HepG2 (cell line): ENCODE measurements at regions not wholly inside any gene's neighbourhood (a gene's known extent, or its start where the extent isn't known, plus 50 kb on each side); places are given as distances from the start of the nearest gene placed in this dataset.
"Not testable (repeated sequence)": the region's sequence is repeated elsewhere in the genome, so short reads cannot be mapped to it uniquely, and the experiment has no call there.

ENCODE experiments used
- ATAC-seq: fragments of 200-7000 bp; cut with Tn5 transposase; 3 replicates; pipeline ENCODE4 v1.9.1; 2020; ENCODE audit warnings: mild to moderate bottlenecking, moderate library complexity
- BruUV-seq: library from RNA; stranded (reverse); fragments of 400-500 nt; replicated peaks from 2 replicates; lab custom pipeline; 2021; lab: Mats Ljungman, UMichigan
- CTCF ChIA-PET: fragments of 300-600 bp; formaldehyde crosslinking; extraction: SDS; loops from one replicate; lab custom pipeline; 2021; ENCODE audit warnings: low total read pairs, inconsistent platforms, low intra/inter-chr PET ratio; lab: Yijun Ruan, JAX
- POLR2A ChIA-PET: fragments of 350-600 bp; sonication (Branson Sonifier 250); formaldehyde crosslinking; loops from one replicate; lab custom pipeline; 2020; ENCODE audit warnings: antibody characterized with exemption, inconsistent platforms; lab: Yijun Ruan, JAX
- DNase-seq: peaks from one replicate; pipeline ENCODE4 v3.0.0-alpha.2; 2015; ENCODE audit warnings: low spot score
- FAIRE-seq: peaks from 3 replicates; lab custom pipeline; 2011; peaks lifted over from hg19 to GRCh38; lab: Jason Lieb, UNC
- H2AFZ ChIP-seq: one replicate; pipeline ENCODE4 v1.6.1; 2011; ENCODE audit warnings: low read length, inconsistent platforms
- H3K27ac ChIP-seq: fragments of 300-600 bp; 3 replicates; pipeline ENCODE4 v1.8.0; 2011; ENCODE audit warnings: mixed run types, mild to moderate bottlenecking, mixed read lengths, low read length, inconsistent platforms; ENCODE audit not compliant: insufficient read depth; ENCODE audit errors: extremely low read length
- H3K27me3 ChIP-seq, 2 experiments: fragments of 200-600 bp in 1 of 2; 2 replicates in 1 of 2; 3 replicates in 1 of 2; pipeline versions ENCODE4 v1.6.0 to v1.8.0; 2011; ENCODE audit warnings: low read length in 2 of 2, mild to moderate bottlenecking in 2 of 2, moderate library complexity in 2 of 2, inconsistent platforms in 1 of 2; ENCODE audit not compliant: insufficient read depth in 2 of 2, control insufficient read depth in 1 of 2
- H3K36me3 ChIP-seq, 2 experiments: fragments of 200-600 bp in 1 of 2; replicated peaks in 1 of 2; 2 replicates in 1 of 2; 3 replicates in 1 of 2; pipeline versions ENCODE4 v1.5.1 to v1.8.0; 2011; ENCODE audit warnings: low read length in 2 of 2, inconsistent platforms in 1 of 2; ENCODE audit not compliant: insufficient read depth in 2 of 2, control insufficient read depth in 1 of 2
- H3K4me1 ChIP-seq: 2 replicates; pipeline ENCODE4 v1.5.1; 2012; ENCODE audit warnings: low read length, inconsistent platforms; ENCODE audit not compliant: insufficient read depth
- H3K4me2 ChIP-seq: 2 replicates; pipeline ENCODE4 v1.6.0; 2011; ENCODE audit warnings: low read depth, low read length, inconsistent platforms
- H3K4me3 ChIP-seq, 3 experiments: fragments of 200-600 bp in 1 of 3; sonication (generic), shearing (Covaris generic) in 1 of 3; replicated peaks in 1 of 3; 2 replicates each; pipeline ENCODE4 v1.5.1; 2011 to 2016; ENCODE audit warnings: low read length in 3 of 3, inconsistent platforms in 2 of 3, low read depth in 2 of 3, mild to moderate bottlenecking in 2 of 3, control low read depth in 1 of 3, mixed read lengths in 1 of 3; ENCODE audit not compliant: insufficient read depth in 1 of 3
- H3K79me2 ChIP-seq: one replicate; pipeline ENCODE4 v1.6.1; 2011; ENCODE audit warnings: low read length, inconsistent platforms; ENCODE audit not compliant: insufficient read depth
- H3K9ac ChIP-seq: 2 replicates; pipeline ENCODE4 v1.6.0; 2011; ENCODE audit warnings: mild to moderate bottlenecking, low read depth, low read length, inconsistent platforms; ENCODE audit not compliant: insufficient read depth
- H3K9me3 ChIP-seq: 2 replicates; pipeline ENCODE4 v1.5.1; 2012; ENCODE audit warnings: mild to moderate bottlenecking, low read length
- H4K20me1 ChIP-seq: 2 replicates; pipeline ENCODE4 v1.6.0; 2011; ENCODE audit warnings: inconsistent platforms, mild to moderate bottlenecking, low read length, moderate library complexity; ENCODE audit not compliant: insufficient read depth
- ZNF326 ChIP-seq: sonication (generic); formaldehyde crosslinking; IDR thresholded peaks from 2 replicates; pipeline ENCODE4 v1.4.0; 2020; ENCODE audit warnings: missing genetic modification reagents, borderline replicate concordance
- WGBS: methylation state at CpG from one replicate; pipeline ENCODE4 v1.1.6; 2017; ENCODE audit warnings: low lambda C conversion rate; 5-methylcytosine and 5-hydroxymethylcytosine counted together
- in situ Hi-C: cut with HindIII; loops from 2 replicates; pipeline ENCODE4 v1.10.0; 2017; ENCODE audit warnings: low pct_unique_long_range_greater_than_20kb; ENCODE audit not compliant: extremely low pct_ligation_motif_present
- intact Hi-C: fragments of 100-400 bp; cut with micrococcal nuclease; formaldehyde crosslinking; loops from one replicate; pipeline ENCODE4 v1.10.0; 2022; ENCODE audit not compliant: unreplicated experiment
- small RNA-seq, 3 experiments: library from RNA; depleted of rRNA; stranded (forward); fragments of <200 nt; gene quantifications; one replicate each; pipeline ENCODE3, GENCODE V24; 2012; ENCODE audit warnings: low read depth in 2 of 3, low replicate concordance in 1 of 3; ENCODE audit not compliant: insufficient read length in 3 of 3, insufficient read depth in 2 of 3

DNA sequence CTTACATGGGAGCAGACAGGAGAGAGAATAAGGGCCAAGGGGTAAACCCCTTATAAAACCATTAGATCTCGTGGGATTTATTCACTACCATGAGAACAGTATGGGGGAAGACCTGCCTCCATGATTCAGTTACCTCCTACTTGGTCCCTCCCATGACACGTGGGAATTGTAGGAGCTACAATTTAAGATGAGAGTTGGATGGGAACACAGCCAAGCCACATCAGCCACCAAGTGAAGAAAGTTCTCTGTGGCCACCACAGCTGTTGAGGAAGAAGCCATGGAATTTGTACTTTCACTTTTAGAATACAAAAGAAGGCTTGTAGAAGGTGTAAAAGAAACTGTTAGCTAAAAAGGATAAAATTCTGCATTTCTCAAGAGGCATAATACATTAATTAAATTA lies 67.0 kb upstream of the CXorf51A start:
- ATAC-seq = no peak
- no peak for TF ChIP-seq ZNF326 (CRISPR knock-in tag)
- TF ChIP-seq, all 625 proteins: peak for 0
- Histone ChIP-seq H3K27me3 (no peaks in the 10 kb centered on the region), H3K79me2 (no peaks in the 10 kb centered on the region), H4K20me1 (no peaks in the 10 kb centered on the region), H3K9me3 (peaks cover 53% of the 10 kb centered on the region; the same call in 1 of the 2 replicates), H3K4me3 (no peak overlapping the region), H3K4me2 (no peak overlapping the region), H2AFZ (no peak overlapping the region), H3K27ac (no peak overlapping the region), H3K36me3 (no peaks in the 10 kb centered on the region), H3K9ac (no peak overlapping the region), H3K4me1 (no peaks in the 10 kb centered on the region)
- BruUV-seq = no TSS peak
- in situ Hi-C loops (no loop called here), intact Hi-C loops (no loop called here)
- no peak for FAIRE-seq
- POLR2A ChIA-PET = no interaction called here
- DNase-seq = no peak
- CTCF ChIA-PET = no interaction called here
- 6% methylated on average over 2 of the region's 2 CpGs for WGBS

DNA sequence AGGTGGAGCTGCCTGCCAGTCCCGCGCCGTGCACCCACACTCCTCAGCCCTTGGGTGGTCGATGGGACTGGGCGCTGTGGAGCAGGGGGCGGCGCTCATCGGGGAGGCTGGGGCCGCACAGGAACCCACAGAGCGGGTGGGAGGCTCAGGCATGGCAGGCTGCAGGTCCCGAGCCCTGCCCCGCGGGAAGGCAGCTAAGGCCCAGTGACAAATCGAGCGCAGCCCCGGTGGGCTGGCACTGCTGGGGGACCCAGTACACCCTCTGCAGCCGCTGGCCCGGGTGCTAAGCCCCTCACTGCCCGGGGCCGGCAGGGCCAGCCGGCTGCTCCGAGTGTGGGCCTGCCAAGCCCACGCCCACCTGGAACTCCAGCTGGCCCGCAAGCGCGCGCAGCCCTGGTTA lies 52.3 kb upstream of the CXorf51A start:
- H3K4me3 ChIP-seq, FAIRE-seq, in situ Hi-C loops, H3K4me2 ChIP-seq, POLR2A ChIA-PET, intact Hi-C loops, H3K9ac ChIP-seq, H3K36me3 ChIP-seq, H2AFZ ChIP-seq, CTCF ChIA-PET, H3K27me3 ChIP-seq, H3K4me1 ChIP-seq, H3K79me2 ChIP-seq, ATAC-seq, H3K27ac ChIP-seq, H4K20me1 ChIP-seq, BruUV-seq, DNase-seq: not testable (repeated sequence)
- no CpG with 5 or more reads among the region's 27 CpGs for WGBS
- H3K9me3 ChIP-seq = peaks cover 29% of the 10 kb centered on the region; the same call in 1 of the 2 replicates

DNA sequence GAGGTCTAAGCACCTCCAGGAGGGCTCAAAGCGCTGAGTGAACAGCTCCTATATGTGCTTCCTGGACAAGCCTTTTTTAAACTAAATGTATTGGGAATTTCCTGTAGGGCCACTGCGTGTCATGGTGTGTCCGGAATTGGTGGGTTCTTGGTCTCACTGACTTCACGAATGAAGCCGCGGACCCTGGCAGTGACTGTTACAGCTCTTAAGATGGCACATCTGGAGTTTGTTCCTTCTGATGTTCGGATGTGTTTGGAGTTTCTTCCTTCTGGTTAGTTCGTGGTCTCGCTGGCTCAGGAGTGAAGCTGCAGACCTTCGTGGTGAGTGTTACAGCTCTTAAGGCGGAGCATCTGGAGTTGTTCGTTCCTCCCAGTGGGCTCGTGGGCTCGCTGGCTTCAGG lies 51.2 kb upstream of the CXorf51A start:
- FAIRE-seq, H3K27ac ChIP-seq, H3K79me2 ChIP-seq, H3K4me1 ChIP-seq, H3K9ac ChIP-seq, in situ Hi-C loops, BruUV-seq, H3K4me3 ChIP-seq, H3K27me3 ChIP-seq, POLR2A ChIA-PET, DNase-seq, H3K36me3 ChIP-seq, intact Hi-C loops, ATAC-seq, H2AFZ ChIP-seq, CTCF ChIA-PET, H4K20me1 ChIP-seq, H3K4me2 ChIP-seq: not testable (repeated sequence)
- 20% methylated on average over 2 of the region's 14 CpGs for WGBS
- H3K9me3 ChIP-seq = peaks cover 29% of the 10 kb centered on the region

Small RNA genes lying in the stretch of these regions (small RNA-seq; reads per million reads assigned to genes)
- 0 reads per million in 3 experiments for gene Z99497.1
